Panc1 (cell line): ENCODE measurements at regions not wholly inside any gene's neighbourhood (a gene's known extent, or its start where the extent isn't known, plus 50 kb on each side); places are given as distances from the start of the nearest gene placed in this dataset.

Experiments
- ATAC-seq: fragments of 200-7000 bp; cut with Tn5 transposase; 2 replicates; pipeline ENCODE4 v1.9.1; 2020; ENCODE audit warnings: mild to moderate bottlenecking, moderate library complexity
- BruUV-seq: library from RNA; stranded (reverse); fragments of 400-500 nt; replicated peaks from 2 replicates; lab custom pipeline; 2021; lab: Mats Ljungman, UMichigan
- CTCF ChIA-PET: fragments of 300-600 bp; sonication (Branson Sonifier 250); formaldehyde crosslinking; loops from one replicate; lab custom pipeline; 2022; ENCODE audit warnings: antibody characterized with exemption; lab: Charles Lee
- POLR2A ChIA-PET: fragments of 300-600 bp; sonication (Branson Sonifier 250); formaldehyde crosslinking; loops from one replicate; lab custom pipeline; 2022; ENCODE audit warnings: antibody characterized with exemption; lab: Charles Lee
- DNase-seq: peaks from one replicate; pipeline ENCODE4 v3.0.0-alpha.2; 2010; ENCODE audit warnings: low read depth, low spot score
- H3K27ac ChIP-seq: 2 replicates; pipeline ENCODE4 v1.5.1; 2011; ENCODE audit warnings: mild to moderate bottlenecking, low read length, inconsistent platforms
- H3K27me3 ChIP-seq: fragments of 200-500 bp; sonication (Bioruptor generic); 2 replicates; pipeline ENCODE4 v1.6.0; 2014; ENCODE audit warnings: low read length, inconsistent platforms; ENCODE audit not compliant: control insufficient read depth, insufficient read depth
- H3K36me3 ChIP-seq: fragments of 200-500 bp; sonication (Bioruptor generic); 2 replicates; pipeline ENCODE4 v1.5.1; 2014; ENCODE audit warnings: inconsistent platforms, mild to moderate bottlenecking, low read length, moderate library complexity; ENCODE audit not compliant: control insufficient read depth, insufficient read depth
- H3K4me1 ChIP-seq: 2 replicates; pipeline ENCODE4 v1.5.1; 2011; ENCODE audit warnings: inconsistent platforms, mild to moderate bottlenecking, low read length, moderate library complexity; ENCODE audit not compliant: control insufficient read depth, insufficient read depth
- H3K4me3 ChIP-seq, 2 experiments: 2 replicates each; pipeline ENCODE4 v1.5.1; 2011 to 2012; ENCODE audit warnings: low read depth in 2 of 2, low read length in 2 of 2, mild to moderate bottlenecking in 2 of 2, inconsistent platforms in 1 of 2, moderate library complexity in 1 of 2
- H3K9me3 ChIP-seq: fragments of 200-500 bp; sonication (Bioruptor generic); 2 replicates; pipeline ENCODE4 v1.5.1; 2014; ENCODE audit warnings: low read depth, mild to moderate bottlenecking, inconsistent platforms, low read length, moderate library complexity; ENCODE audit not compliant: control insufficient read depth, insufficient read depth
- CTCF ChIP-seq: fragments of 450-650 bp; IDR thresholded peaks from 2 replicates; pipeline ENCODE4 v1.5.1; 2017; ENCODE audit warnings: mild to moderate bottlenecking
- POLR2AphosphoS5 ChIP-seq: IDR thresholded peaks from 2 replicates; pipeline ENCODE4 v1.6.1; 2012; ENCODE audit warnings: mild to moderate bottlenecking, low read depth, low read length, moderate library complexity
- REST ChIP-seq, 2 experiments: IDR thresholded peaks; 2 replicates each; pipeline ENCODE4 v1.6.1; 2011 to 2012; ENCODE audit warnings: low read depth in 2 of 2, control low read depth in 1 of 2, low read length in 1 of 2, mild to moderate bottlenecking in 1 of 2, moderate library complexity in 1 of 2; ENCODE audit not compliant: insufficient read depth in 1 of 2
- SIN3A ChIP-seq: IDR thresholded peaks from 2 replicates; pipeline ENCODE4 v1.6.1; 2012; ENCODE audit warnings: low read depth, mild to moderate bottlenecking, low read length, moderate library complexity, borderline replicate concordance; ENCODE audit not compliant: insufficient read depth
- TCF7L2 ChIP-seq: IDR thresholded peaks from 2 replicates; pipeline ENCODE4 v1.6.1; 2011; ENCODE audit warnings: mild to moderate bottlenecking, low read depth, low read length, inconsistent platforms
- in situ Hi-C: cut with HindIII; loops from 2 replicates; pipeline ENCODE4 v1.10.0; 2016; ENCODE audit warnings: low sequenced_read_pairs, low pct_unique_long_range_greater_than_20kb
- intact Hi-C: fragments of 100-400 bp; cut with micrococcal nuclease; formaldehyde crosslinking; loops from one replicate; pipeline ENCODE4 v1.10.0; 2022; ENCODE audit not compliant: unreplicated experiment

GRCh38 chr6:167565884-167566599, 241.2 kb downstream of the TTLL2 start:
- TF ChIP-seq REST (IDR thresholded peaks at IDR 0.05; ENCODE audit: insufficient read depth in 1 of 2, low read depth in 2 of 2, low read length in 1 of 2) (no peak), SIN3A (no peak), TCF7L2 (no peak), CTCF (no peak)
- Histone ChIP-seq H3K36me3 (no peaks in the 10 kb centered on the region), H3K4me1 (no peaks in the 10 kb centered on the region; the same call in 1 of the 2 replicates), H3K27me3 (no peaks in the 10 kb centered on the region), H3K27ac (no peak overlapping the region), H3K9me3 (no peaks in the 10 kb centered on the region), H3K4me3 (no peak overlapping the region)
- in situ Hi-C loops, result no loop called here
- ChIA-PET POLR2A (no interaction called here), CTCF (no interaction called here)
- intact Hi-C loops, result no loop called here
- DNase-seq, result no peak
- no peak for ATAC-seq
- BruUV-seq, result no TSS peak

GRCh38 chr6:167566711-167567141, 241.8 kb downstream of the TTLL2 start:
- Histone ChIP-seq H3K9me3 (no peaks in the 10 kb centered on the region), H3K27me3 (no peaks in the 10 kb centered on the region), H3K36me3 (no peaks in the 10 kb centered on the region), H3K4me3 (no peak overlapping the region), H3K27ac (no peak overlapping the region), H3K4me1 (no peaks in the 10 kb centered on the region; the same call in 1 of the 2 replicates)
- BruUV-seq, result no TSS peak
- ATAC-seq (no peak; the same call in 1 of the 2 replicates), DNase-seq (no peak)
- POLR2A ChIA-PET, result no interaction called here
- intact Hi-C loops, result no loop called here
- in situ Hi-C loops, result no loop called here
- CTCF ChIA-PET, result no interaction called here
- TF ChIP-seq POLR2AphosphoS5 (no peak), SIN3A (no peak), REST (IDR thresholded peaks at IDR 0.05; ENCODE audit: insufficient read depth in 1 of 2, low read depth in 2 of 2, low read length in 1 of 2) (no peak), TCF7L2 (no peak), CTCF (no peak)
